Hepatocyte (in vitro differentiated cells): ENCODE measurements at regions not wholly inside any gene's neighbourhood (a gene's known extent, or its start where the extent isn't known, plus 50 kb on each side); places are given as distances from the start of the nearest gene placed in this dataset.

Experiments
- DNase-seq: peaks from one replicate; pipeline ENCODE4 v3.0.0-alpha.2; 2016; ENCODE audit warnings: low spot score
- H2AFZ ChIP-seq: fragments of 200-600 bp; sonication (generic); 2 replicates; pipeline ENCODE4 v1.6.0; 2016; ENCODE audit warnings: antibody characterized with exemption, mild to moderate bottlenecking
- H3K27ac ChIP-seq: fragments of 200-600 bp; sonication (generic); 2 replicates; pipeline ENCODE4 v1.5.1; 2016; ENCODE audit warnings: mild to moderate bottlenecking
- H3K27me3 ChIP-seq: fragments of 200-600 bp; sonication (generic); 2 replicates; pipeline ENCODE4 v1.6.1; 2016
- H3K36me3 ChIP-seq: fragments of 200-600 bp; sonication (generic); replicated peaks from 2 replicates; pipeline ENCODE4 v1.5.1; 2016; ENCODE audit warnings: low read depth; ENCODE audit not compliant: insufficient read depth
- H3K4me1 ChIP-seq: fragments of 200-600 bp; sonication (generic); 2 replicates; pipeline ENCODE4 v1.5.1; 2016; ENCODE audit warnings: mild to moderate bottlenecking, moderate library complexity; ENCODE audit not compliant: insufficient read depth
- H3K4me2 ChIP-seq: fragments of 200-600 bp; sonication (generic); 2 replicates; pipeline ENCODE4 v1.6.0; 2016
- H3K4me3 ChIP-seq: fragments of 200-600 bp; sonication (generic); 2 replicates; pipeline ENCODE4 v1.5.1; 2016; ENCODE audit warnings: mild to moderate bottlenecking
- H3K79me2 ChIP-seq: fragments of 200-600 bp; sonication (generic); 2 replicates; pipeline ENCODE4 v1.6.0; 2017; ENCODE audit warnings: mild to moderate bottlenecking
- H3K9me2 ChIP-seq: fragments of 200-600 bp; sonication (generic); replicated peaks from 2 replicates; pipeline ENCODE4 v1.6.0; 2017; ENCODE audit warnings: mild to moderate bottlenecking; ENCODE audit not compliant: insufficient read depth
- H3K9me3 ChIP-seq: fragments of 200-600 bp; sonication (generic); 2 replicates; pipeline ENCODE4 v1.5.1; 2016; ENCODE audit warnings: low read depth, mild to moderate bottlenecking
- H4K20me1 ChIP-seq: fragments of 200-600 bp; sonication (generic); 2 replicates; pipeline ENCODE4 v1.6.0; 2016; ENCODE audit warnings: mild to moderate bottlenecking; ENCODE audit not compliant: insufficient read depth, poor library complexity, severe bottlenecking
- EZH2 ChIP-seq: fragments of 200-600 bp; sonication (generic); IDR thresholded peaks from 2 replicates; pipeline ENCODE4 v1.6.1; 2016; ENCODE audit warnings: antibody characterized with exemption, mild to moderate bottlenecking, borderline replicate concordance
- EZH2phosphoT487 ChIP-seq: fragments of 200-600 bp; sonication (generic); IDR thresholded peaks from one replicate; pipeline ENCODE4 v1.6.1; 2018; ENCODE audit warnings: antibody characterized with exemption, mild to moderate bottlenecking, low read depth, moderate library complexity; ENCODE audit not compliant: unreplicated experiment, severe bottlenecking
- WGBS: methylation state at CpG from one replicate; pipeline ENCODE4 v1.1.6; 2016; ENCODE audit warnings: low lambda C conversion rate; ENCODE audit errors: missing lambda C conversion rate; 5-methylcytosine and 5-hydroxymethylcytosine counted together
- TF ChIP-seq, protein P1 (sequence below): fragments of 200-600 bp; sonication (generic); IDR thresholded peaks from 2 replicates; pipeline ENCODE4 v1.5.1; 2016; ENCODE audit warnings: antibody characterized with exemption, mild to moderate bottlenecking; ENCODE audit not compliant: poor library complexity

GRCh38 chr3:10565814-10566213 is 60.4 kb upstream of the ATP2B2 start:
- H4K20me1 ChIP-seq: no peaks in the 10 kb centered on the region
- no peaks in the 10 kb centered on the region for H3K36me3 ChIP-seq

GRCh38 chr3:10566451-10566850 is 61.1 kb upstream of the ATP2B2 start:
- Histone ChIP-seq H3K4me1 (no peaks in the 10 kb centered on the region), H3K4me2 (no peak overlapping the region), H3K79me2 (no peaks in the 10 kb centered on the region), H3K27ac (no peak overlapping the region), H3K36me3 (no peaks in the 10 kb centered on the region), H3K9me2 (no peaks in the 10 kb centered on the region), H3K9me3 (no peaks in the 10 kb centered on the region), H3K27me3 (peaks cover 13% of the 10 kb centered on the region), H2AFZ (no peak overlapping the region), H4K20me1 (no peaks in the 10 kb centered on the region), H3K4me3 (no peak overlapping the region)
- DNase-seq: no peak
- WGBS: 85% methylated on average over 3 of the region's 3 CpGs
- TF ChIP-seq EZH2 (no peak), EZH2phosphoT487 (no peak)
- TF ChIP-seq, protein P1, sequence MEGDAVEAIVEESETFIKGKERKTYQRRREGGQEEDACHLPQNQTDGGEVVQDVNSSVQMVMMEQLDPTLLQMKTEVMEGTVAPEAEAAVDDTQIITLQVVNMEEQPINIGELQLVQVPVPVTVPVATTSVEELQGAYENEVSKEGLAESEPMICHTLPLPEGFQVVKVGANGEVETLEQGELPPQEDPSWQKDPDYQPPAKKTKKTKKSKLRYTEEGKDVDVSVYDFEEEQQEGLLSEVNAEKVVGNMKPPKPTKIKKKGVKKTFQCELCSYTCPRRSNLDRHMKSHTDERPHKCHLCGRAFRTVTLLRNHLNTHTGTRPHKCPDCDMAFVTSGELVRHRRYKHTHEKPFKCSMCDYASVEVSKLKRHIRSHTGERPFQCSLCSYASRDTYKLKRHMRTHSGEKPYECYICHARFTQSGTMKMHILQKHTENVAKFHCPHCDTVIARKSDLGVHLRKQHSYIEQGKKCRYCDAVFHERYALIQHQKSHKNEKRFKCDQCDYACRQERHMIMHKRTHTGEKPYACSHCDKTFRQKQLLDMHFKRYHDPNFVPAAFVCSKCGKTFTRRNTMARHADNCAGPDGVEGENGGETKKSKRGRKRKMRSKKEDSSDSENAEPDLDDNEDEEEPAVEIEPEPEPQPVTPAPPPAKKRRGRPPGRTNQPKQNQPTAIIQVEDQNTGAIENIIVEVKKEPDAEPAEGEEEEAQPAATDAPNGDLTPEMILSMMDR: no peak

More at GRCh38 chr3:10565814-10566213, 60.4 kb upstream of the ATP2B2 start:
- no peaks in the 10 kb centered on the region for H3K4me1 ChIP-seq
- WGBS: 77% methylated on average over 3 of the region's 3 CpGs
- H3K27me3 ChIP-seq: peaks cover 13% of the 10 kb centered on the region
- no peak for DNase-seq
- no peak overlapping the region for H3K27ac ChIP-seq
- no peak overlapping the region for H2AFZ ChIP-seq
- H3K4me3 ChIP-seq: no peak overlapping the region
- H3K9me2 ChIP-seq: no peaks in the 10 kb centered on the region
- TF ChIP-seq, protein P1: no peak
- TF ChIP-seq EZH2 (no peak), EZH2phosphoT487 (no peak)
- H3K79me2 ChIP-seq: no peaks in the 10 kb centered on the region
- H3K4me2 ChIP-seq: no peak overlapping the region
- H3K9me3 ChIP-seq: no peaks in the 10 kb centered on the region

DNA sequence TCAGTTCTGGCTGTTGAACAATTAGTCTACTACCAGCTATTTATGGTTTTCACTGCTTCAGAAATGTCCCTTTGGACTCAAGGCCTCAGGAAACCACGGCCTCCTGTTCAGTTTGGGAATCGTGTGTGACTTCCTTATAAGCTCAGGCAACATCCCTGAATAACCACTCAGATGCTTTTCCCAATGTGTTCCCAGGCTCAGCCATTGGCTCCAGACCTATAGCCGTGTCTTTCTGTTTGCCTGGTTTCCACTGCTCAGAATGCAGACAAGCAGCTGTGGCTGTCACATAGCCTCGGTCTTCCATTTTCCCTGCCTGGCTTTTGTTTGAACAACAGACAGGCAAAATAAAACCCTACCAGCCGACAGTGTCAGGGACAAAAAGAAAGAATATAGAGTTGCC is 63.2 kb upstream of the ATP2B2 start:
- no peak overlapping the region for H2AFZ ChIP-seq
- no peaks in the 10 kb centered on the region for H3K79me2 ChIP-seq
- H3K36me3 ChIP-seq: no peaks in the 10 kb centered on the region
- H3K27ac ChIP-seq: no peak overlapping the region
- DNase-seq: no peak
- TF ChIP-seq, protein P1: no peak
- TF ChIP-seq EZH2 (no peak), EZH2phosphoT487 (no peak)
- no peaks in the 10 kb centered on the region for H4K20me1 ChIP-seq
- no peak overlapping the region for H3K4me3 ChIP-seq
- peaks cover 9% of the 10 kb centered on the region for H3K27me3 ChIP-seq
- no peaks in the 10 kb centered on the region for H3K4me1 ChIP-seq
- 71% methylated on average over 5 of the region's 5 CpGs for WGBS
- no peak overlapping the region for H3K4me2 ChIP-seq
- H3K9me2 ChIP-seq: no peaks in the 10 kb centered on the region
- H3K9me3 ChIP-seq: no peaks in the 10 kb centered on the region
